H9 (cell line): ENCODE measurements at regions not wholly inside any gene's neighbourhood (a gene's known extent, or its start where the extent isn't known, plus 50 kb on each side); places are given as distances from the start of the nearest gene placed in this dataset.

Source experiments
- DNase-seq: peaks from one replicate; pipeline ENCODE4 v3.0.0-alpha.2; 2017
- H2AFZ ChIP-seq: one replicate; pipeline ENCODE4 v1.6.1; 2013; ENCODE audit warnings: mild to moderate bottlenecking, low read length, control low read depth, moderate library complexity
- H2AK5ac ChIP-seq: 2 replicates; pipeline ENCODE4 v1.6.1; 2013; ENCODE audit warnings: low read length, control low read depth, mixed read lengths; ENCODE audit not compliant: insufficient read length
- H2BK120ac ChIP-seq: one replicate; pipeline ENCODE4 v1.6.1; 2013; ENCODE audit warnings: low read depth, mild to moderate bottlenecking, low read length, control low read depth, inconsistent platforms; ENCODE audit not compliant: poor library complexity, severe bottlenecking
- H2BK12ac ChIP-seq: 2 replicates; pipeline ENCODE4 v1.6.1; 2013; ENCODE audit warnings: low read length, control low read depth, mixed read lengths, low read depth; ENCODE audit not compliant: insufficient read length
- H2BK15ac ChIP-seq: 2 replicates; pipeline ENCODE4 v1.6.1; 2013; ENCODE audit warnings: low read depth, low read length, control low read depth
- H2BK20ac ChIP-seq: one replicate; pipeline ENCODE4 v1.6.1; 2013; ENCODE audit warnings: low read depth, mild to moderate bottlenecking, low read length, control low read depth, inconsistent platforms; ENCODE audit not compliant: poor library complexity, severe bottlenecking
- H2BK5ac ChIP-seq: 2 replicates; pipeline ENCODE4 v1.6.1; 2013; ENCODE audit warnings: low read length, control low read depth, mixed read lengths; ENCODE audit not compliant: insufficient read length
- H3K14ac ChIP-seq: 2 replicates; pipeline ENCODE4 v1.6.1; 2013; ENCODE audit warnings: low read length, control low read depth; ENCODE audit not compliant: insufficient read depth
- H3K18ac ChIP-seq: 2 replicates; pipeline ENCODE4 v1.6.1; 2013; ENCODE audit warnings: low read depth, mild to moderate bottlenecking, mixed read lengths, low read length, control low read depth; ENCODE audit not compliant: insufficient read length
- H3K23ac ChIP-seq: 2 replicates; pipeline ENCODE4 v1.6.1; 2013; ENCODE audit warnings: low read length, control low read depth, mixed read lengths, low read depth; ENCODE audit not compliant: insufficient read length
- H3K23me2 ChIP-seq: 2 replicates; pipeline ENCODE4 v1.6.1; 2013; ENCODE audit warnings: low read depth, mild to moderate bottlenecking, mixed read lengths, low read length, control low read depth; ENCODE audit not compliant: insufficient read length, poor library complexity, severe bottlenecking
- H3K27ac ChIP-seq: 2 replicates; pipeline ENCODE4 v1.5.1; 2013; ENCODE audit warnings: low read length, control low read depth, mixed read lengths, low read depth; ENCODE audit not compliant: insufficient read length
- H3K27me3 ChIP-seq: 2 replicates; pipeline ENCODE4 v1.6.1; 2013; ENCODE audit warnings: low read length, control low read depth, inconsistent platforms; ENCODE audit not compliant: insufficient read depth
- H3K4ac ChIP-seq: 2 replicates; pipeline ENCODE4 v1.6.1; 2013; ENCODE audit warnings: low read depth, mild to moderate bottlenecking, control low read depth, inconsistent platforms, low read length, moderate library complexity
- H3K4me1 ChIP-seq: 2 replicates; pipeline ENCODE4 v1.6.1; 2013; ENCODE audit warnings: low read length, control low read depth, inconsistent platforms; ENCODE audit not compliant: insufficient read depth
- H3K4me2 ChIP-seq: 2 replicates; pipeline ENCODE4 v1.6.1; 2013; ENCODE audit warnings: low read length, control low read depth, mixed read lengths; ENCODE audit not compliant: insufficient read length, insufficient read depth
- H3K56ac ChIP-seq: 2 replicates; pipeline ENCODE4 v1.6.1; 2013; ENCODE audit warnings: low read depth, mild to moderate bottlenecking, mixed read lengths, low read length, control low read depth; ENCODE audit not compliant: insufficient read length
- H3K79me1 ChIP-seq: 2 replicates; pipeline ENCODE4 v1.6.1; 2013; ENCODE audit warnings: low read depth, mild to moderate bottlenecking, moderate library complexity, low read length, control low read depth, inconsistent platforms; ENCODE audit not compliant: insufficient read depth, poor library complexity, severe bottlenecking
- H3K79me2 ChIP-seq: 2 replicates; pipeline ENCODE4 v1.6.1; 2013; ENCODE audit warnings: low read length, control low read depth, inconsistent platforms; ENCODE audit not compliant: insufficient read depth
- H3K9ac ChIP-seq: 2 replicates; pipeline ENCODE4 v1.6.1; 2013; ENCODE audit warnings: low read length, control low read depth, mixed read lengths; ENCODE audit not compliant: insufficient read length; ENCODE audit errors: extremely low read depth
- H3K9me3 ChIP-seq: one replicate; pipeline ENCODE4 v1.6.1; 2013; ENCODE audit warnings: low read depth, low read length, inconsistent platforms; ENCODE audit not compliant: control insufficient read depth
- H3T11ph ChIP-seq: one replicate; pipeline ENCODE4 v1.6.1; 2013; ENCODE audit warnings: mild to moderate bottlenecking, low read length, control low read depth, inconsistent platforms
- H4K20me1 ChIP-seq: one replicate; pipeline ENCODE4 v1.6.1; 2013; ENCODE audit not compliant: control insufficient read depth, insufficient read length, insufficient read depth
- H4K5ac ChIP-seq: 2 replicates; pipeline ENCODE4 v1.6.1; 2013; ENCODE audit warnings: low read depth, mild to moderate bottlenecking, mixed read lengths, low read length, control low read depth; ENCODE audit not compliant: insufficient read length
- H4K8ac ChIP-seq: replicated peaks from 2 replicates; pipeline ENCODE4 v1.6.1; 2013; ENCODE audit warnings: low read length, control low read depth, mixed read lengths, low read depth; ENCODE audit not compliant: insufficient read length
- H4K91ac ChIP-seq: 2 replicates; pipeline ENCODE4 v1.6.1; 2013; ENCODE audit warnings: low read depth, mild to moderate bottlenecking, moderate library complexity, mixed read lengths, low read length, control low read depth; ENCODE audit not compliant: insufficient read length
- H3K27ac Mint-ChIP-seq, 3 experiments: 2 replicates in 2 of 3; 3 replicates in 1 of 3; pipeline ENCODE4 v1.8.0; 2020 to 2021; ENCODE audit warnings: mixed read lengths in 3 of 3, mild to moderate bottlenecking in 1 of 3, moderate library complexity in 1 of 3
- H3K27me3 Mint-ChIP-seq: 2 replicates; pipeline ENCODE4 v1.8.0; 2021; ENCODE audit warnings: low read depth, mild to moderate bottlenecking, moderate library complexity, mixed read lengths
- H3K36me3 Mint-ChIP-seq, 3 experiments: 2 replicates in 2 of 3; 3 replicates in 1 of 3; pipeline ENCODE4 v1.8.0; 2020 to 2021; ENCODE audit warnings: low read depth in 3 of 3, mixed read lengths in 3 of 3; ENCODE audit not compliant: insufficient read depth in 1 of 3
- H3K4me1 Mint-ChIP-seq, 2 experiments: 2 replicates each; pipeline ENCODE4 v1.8.0; 2020; ENCODE audit warnings: mixed read lengths in 2 of 2
- H3K4me3 Mint-ChIP-seq, 2 experiments: 2 replicates in 1 of 2; 3 replicates in 1 of 2; pipeline ENCODE4 v1.8.0; 2020 to 2021; ENCODE audit warnings: mild to moderate bottlenecking in 2 of 2, mixed read lengths in 2 of 2, moderate library complexity in 1 of 2
- H3K9me3 Mint-ChIP-seq, 2 experiments: 2 replicates in 1 of 2; 3 replicates in 1 of 2; pipeline ENCODE4 v1.8.0; 2020; ENCODE audit warnings: mild to moderate bottlenecking in 2 of 2, mixed read lengths in 2 of 2, moderate library complexity in 1 of 2
- CTCF ChIP-seq: fragments of 200-600 bp; sonication (generic); conservative IDR thresholded peaks from 3 replicates; pipeline ENCODE4 v1.8.0; 2021; ENCODE audit warnings: antibody characterized with exemption, mild to moderate bottlenecking
- WGBS: extraction: QIAGEN DNeasy Blood & Tissue Kit; methylation state at CpG from one replicate; pipeline ENCODE4 v1.1.7; 2013; ENCODE audit warnings: missing lambda C conversion rate, low lambda C conversion rate, mixed read lengths; ENCODE audit not compliant: insufficient read length; ENCODE audit errors: extremely low coverage; 5-methylcytosine and 5-hydroxymethylcytosine counted together

- no peaks in the 10 kb centered on the region for H3K27me3 ChIP-seq
- no peak overlapping the region for H4K5ac ChIP-seq
- H3K27ac Mint-ChIP-seq = no peak overlapping the region
- no peaks in the 10 kb centered on the region for H4K20me1 ChIP-seq
- H4K8ac ChIP-seq = no peak overlapping the region
- no peak overlapping the region for H2BK12ac ChIP-seq
- no peak for TF ChIP-seq CTCF
- no peaks in the 10 kb centered on the region for H3K9me3 ChIP-seq
- H3K27me3 Mint-ChIP-seq = no peaks in the 10 kb centered on the region
- no peaks in the 10 kb centered on the region for H3K4me1 Mint-ChIP-seq
- no peaks in the 10 kb centered on the region for H3K23me2 ChIP-seq
- no peak overlapping the region for H3K4ac ChIP-seq
- H3K4me2 ChIP-seq = no peak overlapping the region
- no peak overlapping the region for H2BK15ac ChIP-seq
- H3K79me1 ChIP-seq = no peaks in the 10 kb centered on the region
- H3K9ac ChIP-seq = no peak overlapping the region
- H3K14ac ChIP-seq = no peak overlapping the region
- H2BK20ac ChIP-seq = no peak overlapping the region
- no peak overlapping the region for H2BK5ac ChIP-seq
- H2AK5ac ChIP-seq = no peak overlapping the region
- no peak overlapping the region for H2BK120ac ChIP-seq
- H3K56ac ChIP-seq = no peak overlapping the region
- H3K27ac ChIP-seq = no peak overlapping the region
- peaks cover 3 to 11% (median 7%) of the 10 kb centered on the region in 3 experiments; a peak in 6 of 7 replicates for H3K36me3 Mint-ChIP-seq
- no peak overlapping the region for H3K23ac ChIP-seq
- no peak overlapping the region for H4K91ac ChIP-seq
- WGBS = no CpG with 5 or more reads among the region's 3 CpGs
- no peak overlapping the region for H3K4me3 Mint-ChIP-seq
- H3K4me1 ChIP-seq = no peaks in the 10 kb centered on the region; the same call in 1 of the 2 replicates
- no peak for DNase-seq
- no peak overlapping the region for H2AFZ ChIP-seq
- H3K18ac ChIP-seq = no peak overlapping the region
- peaks cover 6 to 13% of the 10 kb centered on the region in 2 experiments; a peak in 4 of 5 replicates for H3K9me3 Mint-ChIP-seq
- H3K79me2 ChIP-seq = no peaks in the 10 kb centered on the region
- H3T11ph ChIP-seq = no peak overlapping the region
Measured at GRCh38 chr3:30476368-30477084, 129.9 kb upstream of the TGFBR2 start.
